Left ventricle myocardium inferior (tissue), 1 donor: ENCODE measurements at regions not wholly inside any gene's neighbourhood (a gene's known extent, or its start where the extent isn't known, plus 50 kb on each side); places are given as distances from the start of the nearest gene placed in this dataset.

ENCODE experiments used
- DNase-seq: peaks from one replicate; pipeline ENCODE4 v3.0.0-alpha.2; 2020
- H3K27ac ChIP-seq: fragments of 200-600 bp; replicated peaks from 2 replicates; pipeline ENCODE4 v1.8.0; 2021
- H3K27me3 ChIP-seq: fragments of 200-600 bp; 2 replicates; pipeline ENCODE4 v1.8.0; 2021; ENCODE audit warnings: low read depth
- H3K36me3 ChIP-seq: fragments of 200-600 bp; 2 replicates; pipeline ENCODE4 v1.8.0; 2021
- H3K4me1 ChIP-seq: fragments of 200-600 bp; 2 replicates; pipeline ENCODE4 v1.8.0; 2021
- H3K4me3 ChIP-seq: fragments of 200-600 bp; 2 replicates; pipeline ENCODE4 v1.8.0; 2021; ENCODE audit warnings: mild to moderate bottlenecking, moderate library complexity
- H3K9me3 ChIP-seq: fragments of 200-600 bp; replicated peaks from 2 replicates; pipeline ENCODE4 v1.8.0; 2021
- CTCF ChIP-seq: fragments of 200-600 bp; IDR thresholded peaks from 2 replicates; pipeline ENCODE4 v1.8.0; 2021; ENCODE audit warnings: antibody characterized with exemption, mild to moderate bottlenecking, borderline replicate concordance
- intact Hi-C: fragments of 100-400 bp; cut with micrococcal nuclease; formaldehyde crosslinking; loops from one replicate; pipeline ENCODE4 v1.11.0; 2022
- donor health status: DM: no; HTN: yes; CAD: no; lungs with severe emphysema.

- DNase-seq, result no peak
- H3K4me3 ChIP-seq, result no peak overlapping the region
- H3K4me1 ChIP-seq, result peaks cover 3% of the 10 kb centered on the region
- no peaks in the 10 kb centered on the region for H3K27me3 ChIP-seq
- TF ChIP-seq CTCF, result no peak
- no peaks in the 10 kb centered on the region for H3K9me3 ChIP-seq
- intact Hi-C loops, result no loop called here
- H3K36me3 ChIP-seq, result no peaks in the 10 kb centered on the region
- no peak overlapping the region for H3K27ac ChIP-seq
These were observed 75.2 kb downstream of the GJA1 start for GRCh38 chr6:121510568-121511177.

GRCh38 chr6:121515630-121516265 is 80.3 kb downstream of the GJA1 start:
- no peaks in the 10 kb centered on the region for H3K4me1 ChIP-seq
- H3K36me3 ChIP-seq, result no peaks in the 10 kb centered on the region
- intact Hi-C loops, result no loop called here
- no peaks in the 10 kb centered on the region for H3K27me3 ChIP-seq
- TF ChIP-seq CTCF, result no peak
- H3K9me3 ChIP-seq, result no peaks in the 10 kb centered on the region
- H3K4me3 ChIP-seq, result no peak overlapping the region
- no peak overlapping the region for H3K27ac ChIP-seq
- no peak for DNase-seq

GRCh38 chr6:121516331-121516730 is 80.9 kb downstream of the GJA1 start:
- no peaks in the 10 kb centered on the region for H3K36me3 ChIP-seq
- intact Hi-C loops, result no loop called here
- H3K27ac ChIP-seq, result no peak overlapping the region
- no peaks in the 10 kb centered on the region for H3K4me1 ChIP-seq
- no peak overlapping the region for H3K4me3 ChIP-seq
- H3K27me3 ChIP-seq, result no peaks in the 10 kb centered on the region
- no peak for TF ChIP-seq CTCF
- H3K9me3 ChIP-seq, result no peaks in the 10 kb centered on the region
- no peak for DNase-seq

- H3K4me1 ChIP-seq, result peaks cover 7% of the 10 kb centered on the region
- H3K27ac ChIP-seq, result no peak overlapping the region
- no peaks in the 10 kb centered on the region for H3K9me3 ChIP-seq
- H3K36me3 ChIP-seq, result no peaks in the 10 kb centered on the region
- intact Hi-C loops, result no loop called here
- no peak for TF ChIP-seq CTCF
- H3K4me3 ChIP-seq, result no peak overlapping the region
- DNase-seq, result no peak
- H3K27me3 ChIP-seq, result no peaks in the 10 kb centered on the region
These were observed 85.1 kb downstream of the GJA1 start for GRCh38 chr6:121520337-121521163.

GRCh38 chr6:121521164-121521555 is 85.7 kb downstream of the GJA1 start:
- H3K27ac ChIP-seq, result no peak overlapping the region
- peaks cover 7% of the 10 kb centered on the region for H3K4me1 ChIP-seq
- H3K36me3 ChIP-seq, result no peaks in the 10 kb centered on the region
- no peak overlapping the region for H3K4me3 ChIP-seq
- H3K9me3 ChIP-seq, result no peaks in the 10 kb centered on the region
- DNase-seq, result no peak
- intact Hi-C loops, result no loop called here
- no peaks in the 10 kb centered on the region for H3K27me3 ChIP-seq
- no peak for TF ChIP-seq CTCF
